HG03039 (cell line): ENCODE measurements at regions not wholly inside any gene's neighbourhood (a gene's known extent, or its start where the extent isn't known, plus 50 kb on each side); places are given as distances from the start of the nearest gene placed in this dataset.

ENCODE experiments used
- ATAC-seq: cut with Tn5 transposase; IDR thresholded peaks from one replicate; pipeline ENCODE4 v1.9.1; 2021; ENCODE audit warnings: mild to moderate bottlenecking, moderate library complexity; ENCODE audit not compliant: unreplicated experiment

GRCh38 chr3:5068531-5069050 is 53.5 kb upstream of the ARL8B start:
- ATAC-seq = no peak

DNA sequence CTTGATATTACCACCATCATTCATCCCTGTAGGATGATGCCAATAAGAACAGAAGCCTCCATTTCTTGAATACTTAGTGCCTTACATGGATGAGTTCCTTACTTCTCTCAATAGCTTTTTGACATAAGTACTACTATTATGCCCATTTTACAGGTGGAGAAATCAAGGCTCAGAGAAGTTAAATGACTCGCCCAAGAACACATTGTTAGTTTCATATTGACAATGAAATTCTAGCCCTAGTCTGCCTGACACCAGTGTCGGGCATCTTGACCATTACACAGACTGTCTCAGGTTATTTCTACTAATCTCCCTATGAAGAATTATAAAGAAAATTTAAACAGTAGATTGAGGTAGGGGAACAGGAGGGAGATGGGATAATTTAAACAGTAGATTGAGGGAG is 52.5 kb upstream of the ARL8B start:
- ATAC-seq = no peak

- no peak for ATAC-seq
Measured at GRCh38 chr3:5071061-5071460, 51.0 kb upstream of the ARL8B start.

DNA sequence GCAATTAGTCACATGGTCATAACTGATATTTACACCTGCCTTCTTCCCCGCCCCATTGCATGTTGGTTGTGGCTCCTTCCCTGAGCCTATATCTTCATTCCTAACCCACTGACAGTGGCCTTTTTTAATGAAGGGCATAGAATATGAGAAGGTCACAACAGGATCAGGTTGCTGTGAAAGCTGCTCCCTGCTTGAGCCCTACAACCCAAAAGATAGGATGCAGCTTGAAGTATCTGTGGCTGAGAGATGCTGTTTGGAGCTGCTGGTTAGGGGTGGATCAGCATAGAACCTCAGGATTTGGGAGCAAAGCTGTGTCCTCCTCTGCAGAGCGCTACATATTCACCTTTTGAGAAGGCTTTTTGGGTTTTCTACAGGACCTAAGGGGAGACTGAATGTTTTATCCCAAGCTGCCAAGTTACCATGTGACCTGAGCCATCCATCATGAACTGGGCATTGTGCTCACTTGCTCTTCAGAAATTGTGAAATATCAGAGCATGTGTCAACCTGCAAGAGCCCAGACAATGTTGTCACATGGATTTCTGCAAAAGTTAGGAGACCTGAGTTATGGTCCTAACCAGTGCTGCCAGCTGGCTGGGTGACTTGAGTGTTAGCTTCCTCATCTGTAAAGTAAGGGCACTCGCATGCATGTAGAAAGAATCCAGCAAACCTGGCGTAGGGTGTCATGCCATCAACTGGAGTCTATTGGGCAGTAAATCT is 49.8 kb upstream of the ARL8B start:
- no peak for ATAC-seq
